ENCODE measurements at regions not wholly inside any gene's neighbourhood (a gene's known extent, or its start where the extent isn't known, plus 50 kb on each side); places are given as distances from the start of the nearest gene placed in this dataset.
"Not testable (repeated sequence)": the region's sequence is repeated elsewhere in the genome, so short reads cannot be mapped to it uniquely, and the experiment has no call there.

DNA sequence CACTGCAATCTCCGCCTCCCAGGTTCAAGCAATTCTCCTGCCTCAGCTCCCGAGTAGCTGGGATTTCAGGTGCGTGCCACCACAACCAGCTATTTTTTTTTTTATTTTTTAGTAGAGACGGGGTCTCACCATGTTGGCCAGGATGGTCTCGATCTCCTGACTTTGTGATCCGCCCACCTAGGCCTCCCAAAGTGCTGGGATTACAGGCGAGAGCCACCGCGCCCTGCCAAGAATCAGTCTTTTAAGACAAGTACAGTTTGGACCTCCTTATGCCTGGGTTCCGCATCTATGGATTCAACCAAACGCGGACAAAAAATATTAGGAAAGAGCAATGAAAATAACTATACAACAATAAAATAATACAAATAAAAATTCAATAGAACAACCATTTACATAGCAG lies 285.9 kb upstream of the HS6ST1 start:
- DNase-seq: not testable (repeated sequence)

DNA sequence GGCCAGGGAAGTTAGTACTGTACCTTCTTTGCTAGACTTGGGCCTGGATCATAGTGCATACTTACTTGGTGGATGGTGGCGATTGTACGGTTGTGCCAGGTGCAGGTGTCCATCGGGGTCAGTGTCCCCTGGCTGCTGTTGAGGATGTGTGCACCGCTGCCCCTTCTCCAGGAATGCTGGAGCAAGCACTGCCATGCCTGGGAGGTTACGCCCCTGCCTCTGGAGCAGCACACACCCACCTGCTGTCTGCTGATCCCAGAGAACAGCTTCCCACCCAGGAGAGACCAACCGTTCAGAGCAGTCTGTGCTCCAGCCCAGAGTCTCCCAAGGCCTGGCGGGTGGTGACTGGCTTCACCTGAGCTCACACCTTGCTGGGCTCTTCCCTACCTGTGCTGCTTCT lies 286.8 kb upstream of the HS6ST1 start:
- DNase-seq: no peak

DNA sequence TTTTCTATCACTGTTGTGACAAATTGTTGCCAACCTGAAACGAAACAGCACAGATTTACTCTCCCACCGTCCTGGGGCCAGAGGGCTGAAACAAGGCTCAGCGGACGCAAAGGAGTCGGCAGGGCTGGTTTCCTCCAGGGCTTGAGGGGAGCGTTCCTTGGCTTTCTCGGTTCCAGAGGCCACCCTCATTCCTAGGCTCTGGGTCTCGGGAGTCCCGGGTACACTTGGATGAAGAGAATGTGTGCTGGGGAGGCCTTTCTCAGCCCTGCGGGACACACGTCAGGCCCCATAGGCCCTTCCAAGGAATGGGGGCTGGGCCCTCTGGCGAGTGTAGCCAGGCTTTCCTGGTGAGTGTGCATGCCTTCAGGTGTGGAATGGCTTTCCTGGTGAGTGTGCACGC lies 287.3 kb upstream of the HS6ST1 start:
- no peak for DNase-seq

DNA sequence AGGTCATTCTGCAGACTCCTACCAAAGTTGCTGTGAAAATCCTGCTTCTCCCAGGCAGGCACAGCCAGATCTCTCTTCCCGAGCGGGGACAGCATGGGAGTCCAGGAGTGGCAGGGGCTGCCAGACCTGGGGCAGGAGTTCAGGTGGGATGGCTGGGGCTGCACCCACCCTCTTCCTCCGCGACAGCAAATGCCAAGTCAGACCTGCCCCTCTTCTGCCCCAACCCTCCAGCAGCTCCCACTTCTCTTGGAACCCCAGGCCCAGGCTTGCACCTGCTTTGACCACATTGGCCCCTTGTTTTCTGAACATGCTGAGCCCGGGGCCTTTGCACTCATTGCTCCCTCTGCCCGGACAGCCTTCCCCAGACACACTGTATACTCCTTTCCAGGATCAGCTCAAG lies 288.2 kb upstream of the HS6ST1 start:
- no peak for DNase-seq

DNA sequence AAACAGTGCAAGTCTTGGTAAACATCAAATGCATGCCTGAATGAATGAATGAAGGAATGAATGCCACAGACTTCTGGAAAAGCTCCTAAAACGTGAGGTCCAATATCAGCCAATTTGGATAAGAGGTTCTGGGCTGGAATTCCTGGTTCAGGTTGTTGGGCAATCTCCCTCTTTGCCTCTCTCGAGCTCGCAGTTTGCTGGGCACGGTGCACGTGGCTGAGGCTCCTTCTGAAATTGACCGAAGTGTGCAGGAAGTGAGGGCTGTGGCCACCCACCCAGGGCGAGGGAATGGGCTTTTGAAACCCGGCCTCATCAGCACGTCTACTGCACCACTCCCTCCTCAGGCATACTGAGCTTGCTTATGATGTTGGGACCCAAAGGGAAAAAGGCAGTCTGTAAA lies 288.8 kb upstream of the HS6ST1 start:
- no peak for DNase-seq

DNA sequence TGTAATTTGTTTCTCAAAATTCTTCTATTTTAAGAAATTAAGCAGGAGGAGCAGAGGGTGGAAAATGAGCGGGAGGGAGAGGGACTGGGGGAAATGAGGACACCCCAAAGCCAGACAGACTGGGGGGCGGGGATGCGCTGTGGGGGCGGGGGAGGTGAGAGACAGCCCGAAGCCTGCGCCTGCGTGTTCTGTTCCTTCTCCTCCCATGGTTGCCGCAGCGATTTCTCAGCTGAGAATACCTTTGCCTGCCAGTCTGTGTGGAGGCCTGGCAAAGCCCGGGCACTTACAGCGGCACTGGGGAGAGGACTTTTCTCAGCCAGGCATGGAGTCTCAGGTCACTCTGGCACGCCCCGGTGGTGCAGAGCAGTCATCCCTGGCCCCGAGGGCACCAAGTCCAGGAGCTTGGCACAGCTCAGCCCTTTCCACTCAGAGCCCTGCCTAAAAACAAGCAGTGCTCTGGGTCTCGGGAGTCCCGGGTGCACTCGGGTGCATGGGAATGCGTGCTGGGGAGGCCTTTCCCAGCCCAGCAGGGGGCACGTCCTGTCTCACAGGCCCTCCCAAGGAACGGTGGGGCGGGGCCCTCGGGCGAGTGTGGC lies 289.3 kb upstream of the HS6ST1 start:
- DNase-seq: no peak

DNA sequence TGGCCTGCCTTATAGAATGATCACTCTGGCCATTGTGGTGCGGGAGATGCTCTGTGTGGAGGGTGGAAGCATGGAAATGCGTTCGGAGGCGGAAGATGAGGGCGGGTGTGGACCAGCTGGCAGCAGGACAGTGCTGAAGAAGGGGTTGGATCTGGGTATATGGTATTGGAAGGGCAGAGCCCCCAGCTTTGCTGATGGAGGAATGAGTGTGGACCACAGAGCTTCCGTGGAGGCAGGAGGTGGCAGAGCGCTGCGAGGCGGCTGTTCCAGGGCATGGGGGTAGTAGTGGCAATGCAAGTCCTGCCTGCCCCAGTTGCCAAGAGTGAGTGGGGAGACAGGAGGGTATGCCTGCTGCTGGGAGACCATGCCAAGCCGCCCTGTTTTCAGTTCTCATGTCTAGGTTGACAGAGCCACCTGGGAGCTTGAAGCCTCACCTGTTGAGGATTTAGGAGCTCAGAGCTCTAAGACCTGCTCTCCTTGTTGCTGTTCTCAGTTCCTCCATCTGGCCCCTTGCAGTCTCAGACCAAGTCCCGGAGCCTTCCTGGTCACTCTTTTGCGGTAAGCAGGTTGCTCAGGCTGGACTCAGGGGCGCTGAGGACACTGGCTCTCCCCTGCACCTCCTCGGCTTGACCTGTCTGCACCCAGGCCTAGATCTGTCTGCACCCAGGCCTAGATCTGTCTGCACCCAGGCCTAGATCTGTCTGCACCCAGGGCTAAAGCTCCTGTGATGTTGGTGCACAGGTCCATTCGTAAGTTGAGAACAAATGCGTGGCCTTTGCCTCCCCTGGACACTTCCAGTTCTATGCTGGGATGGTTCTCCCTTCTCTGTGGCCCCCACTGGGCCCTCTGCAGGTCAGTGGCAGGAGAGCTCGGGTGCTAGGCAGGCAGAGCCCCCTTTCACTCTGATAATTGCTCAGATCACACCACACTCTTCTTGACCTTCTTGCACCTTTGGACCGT lies 290.5 kb upstream of the HS6ST1 start:
- no peak for DNase-seq

DNA sequence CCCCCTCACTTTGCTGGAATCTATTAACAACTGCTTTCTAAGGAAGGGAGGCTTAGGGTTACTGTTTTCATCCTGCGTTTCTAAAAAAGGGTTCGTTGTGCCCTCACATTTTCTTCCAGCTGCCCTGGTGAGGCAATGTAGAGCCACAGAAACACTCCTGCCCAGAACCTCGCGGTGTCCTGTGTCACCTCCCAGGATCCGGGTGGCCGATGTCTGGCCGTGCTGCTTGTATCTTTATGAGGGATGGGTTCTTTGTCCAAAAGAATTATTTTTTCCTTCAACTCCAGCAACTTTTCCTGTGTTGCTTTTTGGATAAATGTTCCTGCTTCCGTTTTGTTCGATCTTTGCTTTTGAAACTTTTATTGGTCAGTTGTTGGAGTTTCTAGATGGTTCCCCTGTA lies 291.8 kb upstream of the HS6ST1 start:
- DNase-seq: no peak

DNA sequence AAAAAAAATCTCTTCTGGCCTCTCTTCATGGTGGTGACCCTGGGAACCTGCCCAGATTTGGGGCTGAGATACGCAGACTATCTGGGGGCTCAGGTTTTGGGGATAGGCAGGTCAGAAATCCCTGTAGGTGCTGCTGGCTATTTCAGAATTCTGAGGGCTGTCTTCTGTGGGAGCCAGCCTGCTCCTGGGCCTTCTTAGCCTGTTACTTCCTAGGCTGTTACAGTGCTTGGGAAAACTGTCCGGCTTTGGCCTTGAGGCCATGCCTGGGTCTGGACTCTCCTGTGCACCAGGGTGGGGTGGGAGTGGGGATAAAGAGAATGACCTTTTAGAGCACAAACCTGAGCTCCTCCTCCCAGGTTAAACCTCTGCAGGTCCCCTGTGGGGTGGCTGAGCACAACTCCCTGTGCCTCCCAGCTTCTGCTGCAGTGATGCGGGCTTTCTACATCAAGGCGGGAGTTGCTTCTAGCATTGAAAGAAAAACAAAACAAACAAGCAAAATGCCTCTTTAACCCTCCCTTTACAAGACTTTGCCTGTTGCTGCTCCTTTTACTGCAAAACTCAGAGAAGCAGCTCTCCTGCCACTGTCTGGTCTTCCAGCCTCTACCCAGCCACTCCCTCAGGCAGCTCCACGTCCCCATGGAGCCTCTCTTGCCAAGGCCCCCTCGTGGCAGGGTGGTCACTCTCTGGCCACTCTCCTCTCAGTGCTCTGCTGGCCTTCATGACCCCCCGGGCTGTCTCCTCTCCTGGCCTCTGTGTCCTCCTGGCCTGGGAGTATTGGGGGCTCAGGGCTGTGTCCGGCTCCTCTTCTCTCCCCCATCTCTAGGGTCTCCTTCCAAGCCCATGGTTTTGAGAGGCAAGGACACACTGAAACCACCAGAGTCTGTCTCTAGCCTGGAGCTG lies 293.0 kb upstream of the HS6ST1 start:
- no peak for DNase-seq

DNA sequence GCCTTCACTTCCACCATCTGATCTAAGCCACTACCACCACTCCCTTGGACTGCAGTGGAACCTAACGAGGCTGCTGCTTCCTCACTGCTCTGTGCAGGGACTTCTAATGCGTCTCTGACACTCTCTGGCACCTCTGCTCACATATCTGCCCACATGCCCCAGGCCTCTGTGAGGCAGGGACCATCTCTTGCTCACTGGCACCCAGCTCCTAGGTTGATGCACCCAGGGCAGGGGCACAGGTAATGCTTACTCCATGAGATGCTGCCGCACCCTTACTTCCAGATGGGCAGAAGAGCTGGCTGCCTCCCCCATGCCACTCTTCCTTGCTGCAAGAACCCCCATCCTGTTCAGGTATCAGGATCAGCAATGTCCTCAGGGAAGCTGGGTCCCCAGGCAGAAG lies 294.0 kb upstream of the HS6ST1 start:
- DNase-seq: no peak

DNA sequence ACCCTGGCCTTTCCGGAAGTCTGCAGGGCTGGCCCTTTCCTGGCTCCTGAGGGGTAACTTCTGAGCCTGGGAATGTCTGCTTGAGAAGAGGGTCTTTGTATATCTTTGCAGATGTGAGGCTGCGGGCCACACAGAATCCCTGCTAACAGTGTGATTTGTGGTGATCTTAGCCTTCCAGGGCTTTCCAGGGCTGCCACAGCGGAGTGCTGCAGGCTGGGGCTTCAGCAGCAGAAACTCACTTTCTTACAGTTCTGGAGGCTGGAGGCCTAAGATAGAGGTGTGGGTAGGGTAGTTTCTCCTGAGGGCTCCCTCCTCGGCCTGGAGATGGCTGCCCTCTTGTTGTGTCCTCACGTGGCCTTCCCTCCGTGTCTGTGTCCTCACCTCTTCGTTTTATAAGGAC lies 294.7 kb upstream of the HS6ST1 start:
- DNase-seq: no peak

DNA sequence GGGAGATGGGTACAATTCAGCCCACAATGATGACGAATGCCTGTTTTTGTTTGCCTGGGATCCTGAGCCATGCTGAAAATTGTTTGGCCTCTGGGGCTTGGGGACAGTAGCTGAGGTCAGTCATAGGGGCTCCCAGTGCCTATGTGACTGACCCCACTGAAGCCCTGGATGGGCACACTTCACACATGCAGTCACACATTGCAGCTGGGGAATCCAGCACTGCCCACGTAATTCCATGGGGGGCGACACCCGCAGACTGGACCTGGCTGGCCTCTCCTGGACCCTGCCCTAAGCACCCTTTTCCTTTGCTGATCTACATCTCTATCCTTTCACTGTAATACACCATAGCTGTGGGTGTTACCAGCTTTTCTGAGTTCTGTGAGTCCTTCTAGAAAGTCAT lies 295.2 kb upstream of the HS6ST1 start:
- DNase-seq: no peak

DNA sequence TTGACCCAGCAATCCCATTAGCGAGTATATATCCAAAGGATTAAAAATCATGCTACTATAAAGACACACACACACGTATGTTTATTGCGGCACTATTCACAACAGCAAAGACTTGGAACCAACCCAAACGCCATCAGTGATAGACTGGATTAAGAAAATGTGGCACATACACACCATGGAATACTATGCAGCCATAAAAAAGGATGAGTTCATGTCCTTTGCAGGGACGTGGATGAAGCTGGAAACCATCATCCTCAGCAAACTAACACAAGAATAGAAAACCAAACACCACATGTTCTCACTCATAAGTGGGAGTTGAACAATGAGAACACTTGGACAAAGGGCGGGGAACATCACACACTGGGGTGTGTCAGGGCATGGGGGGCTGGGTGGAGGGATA lies 296.2 kb upstream of the HS6ST1 start:
- DNase-seq: not testable (repeated sequence)

DNA sequence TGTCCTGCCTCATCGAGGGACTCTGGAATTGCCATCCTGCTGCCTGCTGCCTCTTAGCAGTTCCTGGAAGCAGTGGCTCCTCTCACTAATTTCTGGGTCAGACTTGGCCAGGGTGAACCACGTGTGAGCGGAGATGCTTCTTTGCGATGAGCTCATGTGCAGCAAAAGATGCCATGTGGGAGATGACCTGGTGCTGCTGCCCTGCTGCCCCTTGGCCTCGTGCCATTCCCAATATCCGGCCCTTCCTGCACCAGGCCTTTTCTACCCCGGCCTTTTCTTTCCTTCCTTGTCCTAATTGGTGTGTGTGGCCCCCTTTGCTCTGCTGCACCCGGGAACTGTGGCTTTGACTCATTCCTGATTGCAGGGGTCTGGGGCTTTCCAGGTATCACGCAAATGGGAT lies 296.9 kb upstream of the HS6ST1 start:
- DNase-seq: no peak

DNA sequence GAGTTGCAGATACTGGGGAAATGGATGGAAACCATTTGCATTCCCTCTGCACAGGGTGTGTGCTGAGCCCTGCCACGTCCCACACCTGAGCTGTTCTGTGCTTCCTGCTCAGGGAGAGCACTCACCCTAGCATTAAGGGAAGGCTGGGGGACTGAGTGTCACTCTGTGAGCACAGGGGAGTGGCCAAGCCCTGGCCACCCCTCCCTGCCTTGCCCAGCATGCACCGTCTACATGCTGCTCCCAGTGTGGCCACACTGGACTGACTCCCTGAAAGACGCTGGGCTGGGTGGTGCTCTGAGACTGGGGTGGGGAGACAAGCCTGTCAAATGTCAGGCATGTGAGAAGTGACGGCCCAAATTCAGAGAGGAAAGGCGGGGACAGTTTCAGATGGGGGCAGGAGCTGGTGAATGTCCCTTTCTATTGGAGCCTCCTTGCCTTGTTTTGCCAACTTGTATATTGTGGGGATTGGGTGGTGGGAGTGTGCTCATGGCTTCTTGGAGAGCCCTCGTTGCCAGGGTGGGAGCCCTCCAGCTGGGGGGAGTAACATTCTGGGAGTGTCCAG lies 298.4 kb upstream of the HS6ST1 start:
- DNase-seq: no peak

DNA sequence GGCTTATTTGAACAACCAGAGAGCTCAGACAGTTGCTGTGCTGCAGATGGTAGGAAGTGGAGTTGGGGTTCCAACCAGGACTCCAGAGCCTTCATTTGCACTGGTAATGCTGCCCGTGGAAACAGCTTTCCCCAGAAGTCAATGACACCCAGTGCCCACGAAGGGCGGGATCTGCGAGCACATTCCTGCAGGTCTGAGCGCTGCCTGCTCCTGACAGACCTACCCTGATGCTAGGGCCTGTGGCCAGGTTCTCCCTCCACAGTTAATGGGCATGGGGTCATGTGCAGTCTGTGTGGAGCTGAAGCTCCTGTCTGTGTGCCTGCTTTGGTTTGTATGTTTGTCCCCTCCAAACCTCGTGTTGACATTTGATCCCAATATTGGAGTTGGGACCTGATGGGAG lies 299.0 kb upstream of the HS6ST1 start:
- DNase-seq: no peak

DNA sequence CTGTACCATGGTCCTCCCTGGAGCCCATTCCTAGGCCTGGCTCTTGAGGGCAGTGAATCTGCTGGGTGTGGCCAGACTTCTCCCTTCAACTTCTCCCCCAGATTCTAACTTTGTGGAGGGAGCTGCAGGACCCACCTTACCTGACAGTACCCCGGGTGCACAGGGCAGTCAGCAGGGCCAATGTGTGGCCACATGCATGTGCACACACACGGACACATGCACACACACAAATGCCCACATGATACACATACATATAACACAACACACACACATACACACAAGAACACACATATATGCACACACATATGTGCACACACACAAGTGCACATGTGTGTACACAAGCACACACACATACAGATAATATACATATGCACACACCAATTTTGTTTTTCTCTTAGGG lies 300.0 kb upstream of the HS6ST1 start:
- DNase-seq: no peak

DNA sequence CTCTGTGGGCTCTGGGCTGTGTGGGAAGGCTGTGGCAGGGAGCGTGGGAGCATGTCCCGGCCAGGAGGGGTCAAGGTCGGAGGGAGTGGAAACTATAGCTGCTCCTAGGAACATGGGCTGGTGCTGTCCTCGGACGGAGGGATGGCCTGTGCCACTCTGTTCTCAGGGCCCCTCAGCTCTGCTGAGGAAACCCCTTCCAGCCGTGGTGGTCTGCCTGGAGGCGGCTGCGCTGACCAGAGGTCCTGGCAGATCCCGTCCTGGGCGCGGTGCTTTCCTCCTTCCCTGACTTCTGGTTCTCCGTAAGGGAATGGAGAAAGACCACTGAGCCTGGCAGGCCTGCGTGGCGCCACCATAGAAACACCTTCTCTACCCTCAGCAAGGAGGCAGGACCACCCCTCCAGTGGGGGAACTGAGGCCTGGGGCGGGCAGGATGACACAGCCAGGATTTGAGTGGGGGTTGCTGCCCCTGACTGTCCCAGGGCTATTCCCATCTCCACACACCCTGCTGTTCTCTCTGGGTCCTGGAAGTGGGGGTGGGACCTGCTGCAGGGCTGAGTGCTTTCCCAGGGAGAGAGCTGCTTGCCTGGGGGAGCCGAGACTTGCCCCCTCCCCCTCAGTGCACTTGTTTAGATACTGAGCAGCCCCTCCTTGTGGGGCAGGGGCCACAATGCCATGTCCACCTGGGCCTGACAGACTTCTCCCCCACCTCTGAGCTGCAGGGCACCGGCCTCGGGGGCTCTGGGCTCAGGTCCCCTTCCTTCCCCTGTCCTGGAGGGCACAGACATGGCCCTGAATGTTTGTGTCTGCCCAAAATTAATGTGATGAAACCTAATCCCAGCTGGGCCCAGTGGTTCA lies 301.0 kb upstream of the HS6ST1 start:
- no peak for DNase-seq

DNA sequence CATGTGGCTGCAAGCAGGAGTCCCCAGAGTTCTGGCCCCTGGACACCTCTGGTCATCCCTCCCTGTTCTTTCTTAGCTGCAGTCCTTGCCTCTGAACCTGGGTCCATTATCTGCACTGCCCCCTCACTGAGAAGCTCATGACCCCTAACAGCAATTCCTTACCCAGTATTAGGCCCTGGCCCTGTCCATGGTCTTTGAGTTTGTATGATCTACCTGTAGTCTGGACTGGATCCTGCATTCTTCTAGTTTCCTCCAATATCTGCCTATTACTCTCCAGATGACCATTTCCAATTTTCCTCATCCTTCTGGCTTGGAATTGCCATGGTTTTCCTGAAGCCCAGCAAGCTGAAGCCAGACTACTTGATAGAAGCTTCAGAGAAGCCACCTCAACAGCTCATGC lies 302.4 kb upstream of the HS6ST1 start:
- DNase-seq: no peak

DNA sequence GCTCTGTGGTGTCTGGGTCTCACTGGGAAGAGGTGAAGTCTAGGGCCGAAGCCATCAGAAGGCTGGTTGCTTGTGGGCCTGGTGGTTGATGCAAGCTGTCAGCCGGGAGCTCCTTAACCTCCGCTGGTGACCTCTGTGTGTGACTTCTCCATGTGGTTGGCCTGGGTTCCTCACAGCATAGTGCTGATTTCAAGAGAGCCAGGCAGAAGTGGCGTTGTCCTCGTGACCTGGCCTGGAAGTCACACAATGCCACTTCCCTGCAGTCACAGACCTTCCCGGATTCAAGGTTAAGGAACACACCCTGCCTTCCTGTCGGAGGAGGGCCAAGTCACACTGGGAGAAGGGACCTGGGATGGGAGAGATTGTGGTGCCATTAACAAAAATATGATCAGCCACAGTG lies 303.7 kb upstream of the HS6ST1 start:
- DNase-seq: no peak

DNA sequence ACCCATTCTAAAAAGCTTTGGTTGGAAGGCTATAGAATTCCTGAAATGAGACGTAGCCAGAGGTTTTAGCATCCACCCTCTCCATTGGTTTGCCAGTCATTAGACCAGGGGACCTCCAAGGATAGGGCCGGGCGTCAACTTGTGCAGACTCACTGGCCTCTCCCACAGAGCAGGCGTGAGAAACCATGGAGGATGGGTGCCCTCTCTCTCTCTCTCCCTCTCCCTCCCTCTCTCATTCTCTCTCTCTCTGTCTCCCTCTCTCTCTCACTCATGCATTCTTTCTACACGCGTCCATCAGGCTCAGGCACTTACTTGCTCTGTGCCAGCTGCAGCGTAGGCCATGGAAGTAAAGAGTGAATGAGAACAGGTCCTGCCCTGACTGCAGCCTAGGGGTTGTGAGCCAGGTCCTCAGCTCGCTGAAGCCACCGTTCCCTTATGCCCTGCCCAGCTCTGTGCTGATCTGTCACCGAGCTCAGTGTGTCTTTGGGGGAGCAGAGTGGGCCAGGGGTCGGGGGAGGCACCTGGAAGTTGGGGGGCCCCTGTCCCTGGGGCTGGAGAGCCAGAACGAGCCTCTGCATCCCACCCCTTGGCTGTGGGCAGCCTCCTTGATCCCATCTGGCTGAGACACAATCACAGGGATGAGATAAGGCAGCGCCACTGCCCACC lies 304.4 kb upstream of the HS6ST1 start:
- no peak for DNase-seq
